NCI-H774 (cell line): ENCODE measurements at regions not wholly inside any gene's neighbourhood (a gene's known extent, or its start where the extent isn't known, plus 50 kb on each side); places are given as distances from the start of the nearest gene placed in this dataset.

Experiments used
- DNase-seq: peaks from one replicate; lab custom pipeline; 2025; lab: John Stamatoyannopoulos, UW

- no peak for DNase-seq
Observed at GRCh38 chr13:90156390-90156789, 1191.1 kb upstream of the MIR17HG start.

DNA sequence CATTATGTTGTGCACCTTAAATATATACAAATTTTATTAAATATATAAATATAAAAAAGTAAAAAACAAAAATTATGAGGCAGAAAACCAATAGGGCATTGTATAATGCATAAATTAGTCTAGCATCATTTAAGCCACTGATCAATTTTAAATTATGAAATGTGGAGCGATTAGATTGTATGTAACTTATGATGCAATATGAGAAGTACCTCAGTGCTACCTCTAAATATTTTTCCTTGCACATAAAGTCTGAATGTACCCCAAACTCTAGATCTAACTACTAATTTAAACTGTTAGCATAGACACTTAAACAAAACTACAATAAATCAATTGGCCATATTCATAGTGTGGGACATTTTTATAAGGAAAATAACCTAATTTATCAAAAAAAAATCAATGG, 1178.5 kb upstream of the MIR17HG start:
- no peak for DNase-seq

- no peak for DNase-seq
Observed at GRCh38 chr13:90170208-90170607, 1177.3 kb upstream of the MIR17HG start.

DNA sequence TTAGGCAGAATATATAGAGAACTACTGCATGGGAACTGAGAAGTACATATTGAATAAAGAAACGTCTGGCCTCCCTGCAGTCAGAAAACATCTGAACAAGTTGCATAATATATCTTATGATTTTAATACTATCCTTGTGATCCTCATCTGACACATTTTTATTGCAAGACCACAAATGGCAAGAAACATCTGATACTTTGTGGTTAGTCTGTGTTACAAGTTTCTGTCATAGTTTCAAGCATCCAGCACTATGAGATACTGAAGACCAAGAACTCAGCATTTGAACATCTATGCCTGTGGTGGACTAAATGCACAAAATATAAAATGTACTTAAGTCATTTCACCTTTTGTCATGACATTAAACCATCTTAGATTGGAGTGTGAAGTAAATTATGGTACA, 1175.8 kb upstream of the MIR17HG start:
- DNase-seq = no peak

DNA sequence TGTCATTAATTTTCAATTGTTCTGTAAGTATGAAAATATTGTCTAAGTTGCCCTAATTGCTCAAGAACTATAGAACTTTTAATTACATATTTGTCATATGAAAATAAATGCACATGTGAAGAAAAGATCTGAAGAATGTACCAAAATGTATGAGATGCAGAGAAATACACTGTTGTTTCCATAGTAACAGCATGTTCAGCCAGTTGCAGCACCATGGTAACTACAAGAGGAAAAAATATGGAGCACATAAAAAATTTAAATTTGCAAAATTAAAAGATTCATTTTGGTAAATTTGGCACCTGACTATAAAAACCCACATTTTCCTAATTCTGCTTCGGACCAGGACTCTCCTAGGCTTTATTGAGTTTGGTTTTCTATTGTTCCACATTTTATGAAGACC, 1170.0 kb upstream of the MIR17HG start:
- no peak for DNase-seq

DNA sequence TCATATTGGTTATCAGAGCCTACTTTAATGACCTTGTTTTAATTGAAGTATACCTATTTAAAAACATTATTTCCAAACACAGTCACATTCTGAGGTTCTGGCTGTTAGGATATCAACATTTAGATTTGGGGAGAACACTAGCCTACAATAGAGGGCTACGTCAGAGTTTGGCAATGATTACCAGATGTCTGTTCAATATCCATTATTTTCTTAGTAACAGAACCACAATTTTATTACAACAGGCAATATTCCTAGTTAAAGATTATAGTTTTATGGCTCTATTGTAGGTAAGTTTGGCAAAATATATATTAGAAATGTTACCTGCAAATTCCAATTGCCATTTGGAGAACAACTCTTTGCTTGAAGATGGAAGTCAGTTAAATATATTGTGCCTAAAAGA, 1163.1 kb upstream of the MIR17HG start:
- DNase-seq = no peak

DNA sequence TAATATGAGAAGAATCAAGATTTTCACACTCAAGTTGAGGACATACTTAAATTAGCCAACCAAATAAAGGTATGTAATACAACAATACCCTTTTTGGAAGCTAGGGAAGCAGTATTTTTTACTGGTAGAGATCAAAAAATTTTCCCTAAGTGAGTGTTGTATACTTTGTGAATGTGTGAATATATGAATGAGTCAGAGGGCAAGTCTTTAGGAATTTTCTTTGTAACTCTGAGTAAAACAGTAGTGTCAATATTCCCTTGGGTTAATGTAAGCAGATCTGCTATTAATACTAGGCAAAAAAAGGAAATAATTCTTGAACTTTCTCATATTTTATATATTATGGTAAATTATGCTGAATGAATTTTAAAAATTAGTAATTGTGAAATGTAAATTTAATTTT, 1161.8 kb upstream of the MIR17HG start:
- DNase-seq = no peak

- DNase-seq = no peak
Observed at GRCh38 chr13:90187478-90188350, 1159.8 kb upstream of the MIR17HG start.

DNA sequence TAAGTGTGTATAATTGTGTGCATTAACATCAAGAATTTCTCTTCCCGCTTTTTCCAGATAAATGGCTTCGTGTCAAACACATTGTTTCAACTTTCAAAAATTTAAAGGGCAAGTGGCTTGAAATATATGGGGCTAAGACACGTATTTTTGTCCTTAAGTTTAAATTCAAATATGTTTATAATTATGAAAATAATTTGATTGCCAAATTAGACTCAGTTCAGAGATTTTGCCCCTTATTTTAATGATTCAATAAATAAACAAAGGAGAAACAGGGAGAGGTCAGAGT, 1159.2 kb upstream of the MIR17HG start:
- no peak for DNase-seq

GRCh38 chr13:90197722-90198121, 1149.8 kb upstream of the MIR17HG start:
- no peak for DNase-seq

GRCh38 chr13:90201202-90201601, 1146.3 kb upstream of the MIR17HG start:
- no peak for DNase-seq

- DNase-seq = no peak
Observed at GRCh38 chr13:90201676-90202460, 1145.6 kb upstream of the MIR17HG start.

DNA sequence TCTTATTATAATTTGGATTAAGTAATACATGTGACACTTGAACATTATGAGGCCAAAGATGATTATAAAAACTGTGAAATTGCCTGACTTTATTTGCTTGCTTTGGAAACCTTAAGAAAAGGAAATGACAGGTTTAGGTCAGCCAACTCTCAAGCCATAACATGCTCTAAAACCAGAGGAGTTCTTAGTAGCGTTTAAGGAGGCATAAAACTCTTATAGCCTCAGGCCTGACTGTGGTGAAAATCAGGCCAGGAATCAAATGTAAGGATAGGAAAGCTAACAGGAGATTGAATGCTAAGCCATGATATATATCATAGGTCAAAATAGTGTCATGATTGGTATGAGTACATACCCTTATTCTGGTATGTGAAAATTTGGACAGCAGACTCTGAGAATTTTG, 1142.4 kb upstream of the MIR17HG start:
- no peak for DNase-seq

- DNase-seq = no peak
Observed at GRCh38 chr13:90205911-90206310, 1141.6 kb upstream of the MIR17HG start.

- DNase-seq = no peak
Observed at GRCh38 chr13:90217275-90217674, 1130.2 kb upstream of the MIR17HG start.

DNA sequence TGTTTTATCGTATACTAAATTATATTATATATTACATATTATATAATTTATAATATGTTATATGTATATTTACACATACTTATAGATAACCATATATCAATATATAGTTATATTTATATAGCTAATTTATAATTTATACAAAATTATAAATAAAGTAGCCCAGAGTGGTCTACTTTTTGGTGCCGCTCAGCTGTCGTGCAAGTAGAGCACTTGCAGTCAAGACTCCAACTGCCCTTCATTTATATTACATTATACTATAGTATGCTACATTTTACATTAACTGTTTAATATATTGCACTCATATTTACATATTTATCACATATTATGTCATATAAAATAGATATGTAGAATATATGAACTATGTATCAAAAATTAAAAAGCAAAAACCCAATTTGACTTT, 1124.7 kb upstream of the MIR17HG start:
- no peak for DNase-seq

DNA sequence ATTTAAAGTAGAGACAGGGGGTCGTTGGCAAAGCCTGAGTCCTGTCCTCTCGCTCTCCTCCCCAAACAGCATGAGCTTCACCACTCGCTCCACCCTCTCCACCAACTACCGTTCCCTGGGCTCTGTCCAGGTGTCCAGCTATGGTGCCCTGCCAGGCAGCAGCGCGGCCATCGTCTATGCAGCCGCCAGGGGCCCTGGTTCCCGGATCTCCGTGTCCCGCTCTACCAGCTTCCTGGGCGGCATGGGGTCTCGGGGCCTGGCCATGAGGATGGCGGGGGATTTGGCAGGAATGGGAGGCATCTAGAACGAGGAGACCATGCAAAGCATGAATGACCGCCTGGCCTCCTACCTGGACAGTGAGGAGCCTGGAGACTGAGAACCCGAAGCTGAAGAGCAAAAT, 1117.2 kb upstream of the MIR17HG start:
- no peak for DNase-seq

GRCh38 chr13:90232291-90232690, 1115.2 kb upstream of the MIR17HG start:
- no peak for DNase-seq

- no peak for DNase-seq
Observed at GRCh38 chr13:90233933-90234672, 1113.4 kb upstream of the MIR17HG start.

- no peak for DNase-seq
Observed at GRCh38 chr13:90237852-90238251, 1109.6 kb upstream of the MIR17HG start.

DNA sequence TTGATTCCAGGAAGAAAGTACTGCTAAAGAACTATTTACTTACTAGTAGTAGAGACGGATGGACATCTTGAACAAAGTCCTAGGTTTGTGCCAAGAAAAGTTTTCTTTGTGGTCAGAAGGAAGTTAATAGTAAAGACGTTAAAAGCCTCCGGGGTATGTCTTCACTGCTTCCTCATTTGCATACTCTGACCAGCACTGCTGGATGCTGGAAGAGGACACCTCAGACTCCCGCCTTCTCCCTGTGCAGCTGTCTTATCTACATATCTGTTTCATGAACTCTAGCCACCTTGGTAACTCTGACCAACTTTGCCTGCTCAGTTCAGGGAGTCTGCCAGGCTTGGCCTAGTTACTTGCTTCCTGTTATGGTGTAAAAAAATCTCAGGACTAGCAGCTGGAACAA, 1109.1 kb upstream of the MIR17HG start:
- DNase-seq = no peak

DNA sequence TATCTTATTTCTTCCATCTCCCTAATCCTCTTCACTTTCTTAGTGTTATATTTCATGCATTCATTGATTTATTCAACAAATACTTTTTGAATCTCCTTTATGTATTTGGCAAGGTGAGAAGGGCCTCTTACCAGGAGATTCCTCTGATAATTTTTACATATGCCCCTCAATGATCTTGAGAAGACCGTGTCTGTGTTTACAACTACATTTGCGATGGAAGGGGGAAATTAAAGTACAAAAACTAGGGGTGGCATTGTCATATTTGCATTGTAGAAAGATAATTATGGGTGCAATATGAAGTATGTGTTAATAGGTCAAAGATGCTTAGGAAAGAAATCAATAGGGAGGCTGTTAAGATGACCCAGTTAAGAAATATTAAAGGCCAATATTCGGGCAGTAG, 1108.4 kb upstream of the MIR17HG start:
- no peak for DNase-seq

DNA sequence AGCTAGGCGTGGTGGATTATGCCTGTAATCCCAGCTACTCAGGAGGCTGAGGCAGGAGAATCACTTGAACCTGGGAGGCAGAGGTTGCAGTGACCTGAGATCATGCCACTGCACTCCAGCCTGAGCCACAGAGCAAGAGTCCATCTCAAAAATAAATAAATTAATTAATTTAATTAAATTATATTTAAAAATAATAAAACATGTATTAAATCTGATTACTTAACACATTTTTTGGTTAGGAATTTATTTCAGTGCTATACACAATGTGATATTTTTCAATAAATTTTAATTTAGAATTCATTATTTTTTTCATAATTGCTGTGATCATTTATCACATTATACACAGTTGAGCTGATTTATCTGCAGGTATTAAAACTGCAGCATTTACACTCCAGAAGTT, 1101.5 kb upstream of the MIR17HG start:
- DNase-seq = no peak
